GM19238 (cell line): ENCODE measurements at regions not wholly inside any gene's neighbourhood (a gene's known extent, or its start where the extent isn't known, plus 50 kb on each side); places are given as distances from the start of the nearest gene placed in this dataset.
"Not testable (repeated sequence)": the region's sequence is repeated elsewhere in the genome, so short reads cannot be mapped to it uniquely, and the experiment has no call there.

ENCODE experiments used
- DNase-seq: peaks from one replicate; pipeline ENCODE4 v3.0.0; 2011; ENCODE audit warnings: low spot score; ENCODE audit not compliant: insufficient read length

DNA sequence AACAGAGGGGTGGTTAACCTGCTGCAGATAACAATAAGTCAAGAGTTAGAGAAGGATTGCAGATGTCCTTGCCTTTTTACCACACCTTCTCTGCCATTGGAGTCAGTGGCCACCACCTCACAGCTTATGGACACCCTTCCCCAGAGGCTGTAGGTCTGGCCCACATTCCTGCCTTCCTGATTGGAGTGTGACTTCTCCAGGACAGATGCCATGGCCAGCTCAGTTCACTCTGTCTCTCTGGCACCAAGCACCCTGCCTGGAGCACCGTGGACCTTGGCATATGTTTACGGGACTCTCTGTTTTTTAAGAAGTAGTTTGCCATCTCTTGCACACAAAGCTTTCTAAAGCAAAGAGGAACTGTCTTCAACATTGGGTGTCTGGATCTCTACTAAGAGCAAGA, 323.8 kb downstream of the BCL2L11 start:
- DNase-seq = not testable (repeated sequence)

DNA sequence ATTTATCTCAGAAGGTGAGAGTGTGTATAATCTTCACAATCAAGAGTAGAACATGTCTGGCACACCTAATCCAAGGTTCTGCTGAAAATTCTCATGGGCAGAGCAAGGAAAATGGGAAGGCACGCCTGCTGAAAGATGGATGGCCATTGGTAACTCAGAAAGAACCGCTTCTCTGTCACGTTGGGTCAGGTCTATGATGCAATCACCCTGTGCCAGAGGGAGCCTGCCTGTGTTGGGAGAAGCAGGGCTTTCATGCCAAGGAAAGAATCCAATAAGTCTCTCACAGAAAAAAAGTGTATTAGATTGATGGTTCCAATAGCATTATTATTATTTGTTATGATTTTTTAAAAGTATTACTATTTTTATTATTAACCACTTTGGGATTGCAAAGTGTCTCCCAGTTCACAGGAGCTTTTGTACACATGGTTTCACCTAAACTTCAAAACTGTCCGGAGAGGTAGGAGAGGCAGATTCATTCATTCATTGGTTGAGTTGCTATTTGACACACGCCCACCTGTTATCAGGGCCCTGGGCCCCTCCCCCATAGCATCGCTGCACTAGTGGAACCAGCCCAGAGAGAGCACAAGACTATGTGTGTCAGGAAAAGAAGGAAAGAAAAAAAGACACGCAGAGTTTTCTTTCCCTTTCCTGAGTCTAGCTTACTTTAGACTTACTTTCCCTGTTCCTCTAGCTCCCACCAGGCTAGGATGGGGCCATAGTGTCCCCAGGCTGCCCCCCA, 324.6 kb downstream of the BCL2L11 start:
- not testable (repeated sequence) for DNase-seq

DNA sequence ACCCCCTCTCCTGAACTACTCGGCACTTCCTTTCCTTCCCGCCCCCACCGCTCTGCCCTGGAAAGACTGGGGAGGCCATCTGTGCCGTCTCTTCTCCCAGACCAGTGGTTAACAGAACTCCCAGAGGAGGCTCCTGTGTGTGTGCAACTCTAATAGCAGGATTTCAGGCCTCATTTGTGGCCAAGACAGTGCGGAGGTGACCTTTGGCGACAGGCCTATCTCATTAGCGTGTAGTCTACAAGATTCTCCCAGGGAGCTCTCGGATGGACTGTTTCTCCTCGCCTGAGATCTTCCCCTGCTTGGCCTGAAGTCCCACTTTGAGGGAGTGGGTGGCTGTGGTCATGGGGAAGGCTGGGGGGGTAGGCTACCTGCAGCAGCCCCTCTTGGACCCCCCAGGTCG, 325.2 kb downstream of the BCL2L11 start:
- not testable (repeated sequence) for DNase-seq

DNA sequence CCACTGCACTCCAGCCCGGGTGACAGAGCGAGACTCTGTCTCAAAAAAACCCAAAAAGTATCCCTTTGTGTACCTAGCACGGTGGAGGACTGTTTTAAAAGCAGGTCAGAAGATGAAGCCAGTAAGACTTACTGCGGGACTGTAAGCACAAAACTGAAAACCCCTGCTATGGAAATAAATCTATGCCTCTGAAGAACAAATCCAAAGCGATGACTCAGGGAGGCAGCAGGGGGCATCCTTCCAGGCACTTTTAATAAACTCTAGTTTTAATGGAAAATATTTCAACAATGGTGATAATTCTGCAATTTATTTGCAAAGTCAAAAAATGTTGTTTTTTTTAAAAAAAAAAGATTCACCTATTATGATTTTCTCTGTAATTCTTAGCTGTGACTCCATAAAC, 326.8 kb downstream of the BCL2L11 start:
- not testable (repeated sequence) for DNase-seq

DNA sequence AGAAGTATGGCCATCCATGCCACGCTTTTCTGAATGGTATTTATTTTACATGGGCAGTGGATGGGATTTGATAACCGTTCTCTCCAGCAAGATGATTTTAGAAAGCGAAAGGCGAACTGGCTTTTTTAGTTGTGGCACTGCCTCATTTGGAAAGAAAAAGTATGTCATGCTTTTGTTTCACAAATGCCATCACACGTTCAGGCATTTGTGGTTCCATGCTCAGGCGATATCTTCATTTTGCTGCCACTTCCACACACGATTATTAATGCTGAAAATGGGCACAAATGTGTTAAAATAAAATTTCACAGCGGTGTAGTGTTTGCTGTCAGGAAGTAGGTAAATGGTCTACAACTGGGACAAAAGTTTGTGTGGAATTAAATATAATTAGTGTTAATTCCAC, 328.1 kb downstream of the BCL2L11 start:
- DNase-seq = not testable (repeated sequence)

DNA sequence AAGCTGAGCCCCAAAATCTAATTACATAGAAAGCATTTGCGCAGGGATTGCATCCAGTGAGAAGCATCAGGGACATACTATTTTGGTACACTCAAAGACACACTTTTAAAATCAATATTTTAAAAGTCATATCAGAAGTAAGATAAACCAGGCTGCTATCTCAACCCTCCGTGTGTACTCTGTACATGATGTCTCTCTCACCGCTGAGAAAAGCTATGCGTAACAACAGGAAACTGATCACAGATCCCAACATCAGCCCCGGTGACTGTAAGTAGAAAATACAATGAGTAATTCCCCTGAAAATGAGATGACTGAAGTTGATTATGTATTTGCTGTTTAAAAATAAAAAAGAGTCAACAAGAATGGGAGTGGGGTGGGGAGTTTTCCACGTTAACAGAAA, 329.8 kb downstream of the BCL2L11 start:
- DNase-seq = not testable (repeated sequence)

DNA sequence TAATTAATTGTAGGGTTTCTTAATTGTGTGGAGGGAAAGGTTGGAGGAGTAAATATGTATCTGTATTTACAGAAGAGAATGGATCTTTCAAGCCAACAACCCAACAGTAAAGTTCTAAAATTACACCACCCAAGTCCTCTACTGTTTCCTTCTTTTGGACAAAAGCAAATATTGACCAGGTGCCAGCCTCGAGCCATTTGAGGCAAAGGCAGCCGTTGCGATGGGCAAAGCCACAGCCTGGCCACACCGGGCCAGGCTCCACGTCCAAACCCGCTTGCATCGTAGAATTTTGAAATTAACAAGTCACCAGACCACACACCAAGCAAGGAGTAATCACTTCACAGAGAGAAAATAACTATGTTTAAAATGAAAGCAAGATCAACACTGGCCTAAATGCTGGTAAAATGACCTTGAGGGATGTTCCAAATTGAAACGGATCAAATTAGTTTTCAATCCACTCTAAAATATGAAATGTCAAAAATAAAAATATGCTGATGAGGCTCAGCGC, 331.0 kb downstream of the BCL2L11 start:
- not testable (repeated sequence) for DNase-seq

DNA sequence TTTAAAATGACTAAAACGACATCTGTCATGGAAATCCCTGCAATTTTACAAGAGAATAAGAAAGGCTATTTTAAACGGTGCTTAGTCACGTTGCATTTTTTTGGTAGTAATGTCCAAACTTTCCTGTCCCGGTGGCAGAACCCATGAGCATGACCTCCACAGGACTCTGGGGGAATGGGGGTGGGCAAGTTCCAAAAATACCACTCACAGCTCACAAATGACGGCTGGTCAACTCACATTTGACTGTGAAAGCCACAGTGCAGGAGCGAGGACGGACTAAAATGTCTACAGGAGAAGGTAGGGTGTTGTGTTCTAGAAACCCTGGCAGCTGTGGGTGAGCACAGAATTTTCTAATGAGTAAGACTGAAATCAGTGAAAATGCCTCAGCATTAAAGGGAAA, 331.5 kb downstream of the BCL2L11 start:
- not testable (repeated sequence) for DNase-seq

DNA sequence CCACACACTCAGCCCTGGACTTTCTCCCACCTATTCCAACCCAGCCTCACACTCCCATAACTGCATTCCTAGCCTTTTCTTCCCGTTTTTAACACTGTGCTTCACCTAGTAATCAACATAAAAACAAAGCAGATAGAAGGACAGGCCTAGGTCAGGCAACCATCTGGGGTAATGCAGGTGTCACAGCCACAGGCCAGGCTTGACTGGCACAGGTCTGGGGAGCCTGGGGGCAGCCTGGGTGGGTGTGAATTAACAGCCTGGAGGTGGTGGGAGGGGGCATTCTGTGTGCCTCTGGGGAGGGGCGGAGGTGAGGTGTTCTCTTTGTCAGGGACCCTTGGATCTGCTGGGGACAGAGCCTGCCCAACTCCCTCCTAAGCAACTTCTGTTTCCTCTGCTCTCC, 332.6 kb downstream of the BCL2L11 start:
- not testable (repeated sequence) for DNase-seq

DNA sequence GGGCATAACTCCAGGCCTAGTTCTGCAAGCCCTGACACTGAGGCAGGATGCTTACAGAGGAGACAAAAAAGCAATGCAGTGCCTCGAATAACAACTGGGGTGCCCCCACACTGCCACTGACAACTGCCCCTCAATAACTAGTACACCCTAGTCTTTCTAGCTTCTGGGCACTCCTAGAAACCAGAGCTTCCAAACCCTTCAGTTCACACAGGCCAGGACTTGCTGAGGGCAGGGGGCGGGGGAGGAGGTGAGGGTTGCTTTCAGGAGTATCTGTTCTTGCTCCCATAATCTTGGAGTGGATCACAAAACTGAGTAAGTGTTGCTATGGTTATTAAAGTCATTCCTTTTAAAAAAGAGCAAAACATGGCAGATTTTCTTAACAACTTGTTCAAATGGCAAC, 333.1 kb downstream of the BCL2L11 start:
- DNase-seq = not testable (repeated sequence)

DNA sequence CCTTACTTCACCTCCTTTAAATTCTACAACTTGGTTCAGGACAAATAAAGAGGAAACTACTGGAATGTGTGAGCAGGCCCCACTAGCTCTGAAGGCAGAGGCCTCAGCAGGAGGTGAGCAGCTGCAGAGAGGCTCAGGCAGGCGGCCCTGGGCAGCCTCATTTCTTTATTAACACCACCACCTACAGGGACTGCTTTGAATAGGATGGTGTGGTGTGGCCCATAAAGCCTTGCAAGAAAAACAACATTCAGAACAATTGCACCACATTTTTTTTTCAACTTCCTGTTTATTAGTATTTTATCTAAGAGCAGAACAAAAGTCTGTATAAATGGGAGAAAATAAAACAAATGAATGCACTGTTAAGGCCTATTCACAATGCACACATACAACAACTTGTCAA, 333.7 kb downstream of the BCL2L11 start:
- not testable (repeated sequence) for DNase-seq

DNA sequence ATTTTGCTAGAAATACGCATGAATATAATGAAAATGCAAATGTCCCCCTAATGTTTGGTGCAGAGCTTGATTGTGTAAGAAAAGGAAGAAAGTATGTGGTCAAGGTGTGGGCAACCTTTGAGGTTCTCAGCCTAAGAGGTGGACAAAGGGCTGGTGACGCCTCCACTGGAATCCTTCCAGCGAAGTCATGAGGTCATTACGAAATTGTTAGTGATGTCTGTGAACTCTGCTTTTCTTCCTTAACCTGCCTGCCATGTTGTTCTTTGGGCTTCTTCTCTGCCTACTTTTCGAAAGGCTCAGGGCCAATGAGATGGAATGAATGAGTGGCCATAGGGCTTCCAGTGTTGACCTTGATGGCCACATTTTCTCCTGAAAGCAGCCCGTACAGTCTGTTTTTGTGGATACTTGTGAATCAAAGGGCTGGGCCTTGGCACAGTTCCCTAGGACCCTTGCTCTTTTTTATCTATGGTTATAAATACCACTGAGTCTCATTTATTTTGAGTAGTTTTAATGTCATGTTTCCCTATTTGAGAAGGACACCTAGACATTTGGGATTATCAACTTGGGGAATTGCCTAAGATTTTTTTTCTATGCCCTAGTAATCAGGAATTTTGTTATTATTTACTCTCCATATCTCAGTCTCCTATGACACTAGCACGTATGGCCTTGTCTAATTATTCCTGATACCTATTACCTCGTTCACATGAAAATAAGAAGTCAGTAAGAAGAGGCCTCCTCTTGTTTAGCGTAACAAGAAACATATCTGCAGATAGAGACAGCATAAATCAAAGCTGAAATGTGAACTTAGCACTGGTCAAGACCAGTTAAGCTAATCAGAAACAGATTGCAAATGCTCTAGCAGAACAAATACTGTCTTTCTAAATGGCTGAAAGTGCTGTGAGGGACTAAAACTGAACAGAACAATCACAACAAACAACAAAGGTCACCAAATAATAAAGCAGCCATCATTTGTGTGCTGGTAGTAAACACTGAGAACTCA, 334.6 kb downstream of the BCL2L11 start:
- DNase-seq = not testable (repeated sequence)

DNA sequence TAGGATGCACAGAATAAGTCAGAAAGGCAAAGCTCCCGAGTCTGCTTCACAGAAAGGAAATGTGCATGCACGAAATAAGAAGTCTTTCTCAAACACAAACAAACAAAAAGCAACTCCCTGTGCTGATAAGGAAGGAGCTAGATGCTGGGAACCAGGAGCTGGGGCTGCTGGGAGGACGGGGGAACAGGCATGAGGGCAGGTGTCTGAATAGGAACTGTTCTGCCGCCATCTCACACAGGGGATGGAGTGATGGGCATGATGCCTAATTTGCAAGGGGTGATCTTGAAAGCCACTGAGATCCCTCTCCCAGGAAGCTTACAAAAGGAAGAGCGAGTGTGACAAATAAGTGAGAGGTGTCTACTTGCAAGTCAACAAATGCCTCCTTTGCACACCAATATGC, 336.5 kb downstream of the BCL2L11 start:
- DNase-seq = not testable (repeated sequence)

DNA sequence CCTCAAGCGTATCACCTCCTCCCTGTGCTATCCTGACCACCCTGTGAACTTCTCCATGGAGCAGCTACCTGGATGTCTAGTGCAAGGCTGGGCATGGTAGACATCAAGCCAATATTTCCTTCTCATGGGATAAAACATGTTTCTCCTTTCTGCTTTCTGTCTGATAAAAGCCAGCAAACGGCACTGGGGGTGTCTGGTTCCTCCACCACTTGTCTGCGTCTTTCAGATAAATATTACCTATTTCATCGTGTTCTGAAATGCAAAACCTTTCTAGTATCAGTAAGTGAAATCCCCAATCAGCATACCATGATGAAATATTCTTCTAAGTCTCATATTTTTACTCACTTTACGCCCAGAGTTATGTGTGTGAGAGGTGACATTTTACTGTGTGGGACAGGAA, 340.2 kb downstream of the BCL2L11 start:
- DNase-seq = not testable (repeated sequence)

DNA sequence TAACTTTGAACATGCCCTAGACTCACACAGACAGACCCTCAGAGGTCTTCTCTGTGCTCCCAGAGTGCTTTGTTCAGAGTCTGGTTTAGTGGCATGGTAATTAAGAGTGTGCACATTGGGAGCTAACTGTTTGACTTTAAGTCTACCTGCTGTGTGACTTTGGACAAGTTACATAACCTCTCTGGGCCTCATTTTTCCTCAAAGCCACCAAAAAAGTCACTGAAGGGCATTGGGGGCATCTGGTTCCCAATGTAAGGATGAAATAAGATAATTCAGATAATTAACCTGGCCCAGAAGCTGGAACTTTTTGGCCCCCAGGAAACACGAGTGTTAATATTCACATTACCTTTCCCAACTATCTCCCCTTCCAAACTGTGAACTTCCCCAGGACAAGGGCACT, 341.1 kb downstream of the BCL2L11 start:
- DNase-seq = not testable (repeated sequence)

DNA sequence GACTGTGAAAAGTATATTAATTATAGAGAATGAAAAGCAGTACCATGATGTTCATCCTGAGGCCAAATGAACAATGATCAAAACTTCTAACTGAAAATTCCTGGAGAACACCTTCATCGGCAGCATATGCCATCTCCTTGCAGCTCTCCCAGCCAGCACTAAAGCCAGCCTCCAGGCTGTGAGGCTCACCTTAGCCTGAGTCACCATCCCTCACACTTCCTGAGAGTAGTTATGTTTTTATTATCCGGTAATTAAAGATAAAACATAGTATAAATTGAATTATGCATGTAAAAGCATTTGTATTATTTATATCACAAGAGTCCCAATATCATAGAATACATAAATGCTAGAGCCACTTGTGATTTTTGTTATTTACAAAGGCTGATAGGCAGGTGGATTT, 341.9 kb downstream of the BCL2L11 start:
- not testable (repeated sequence) for DNase-seq

DNA sequence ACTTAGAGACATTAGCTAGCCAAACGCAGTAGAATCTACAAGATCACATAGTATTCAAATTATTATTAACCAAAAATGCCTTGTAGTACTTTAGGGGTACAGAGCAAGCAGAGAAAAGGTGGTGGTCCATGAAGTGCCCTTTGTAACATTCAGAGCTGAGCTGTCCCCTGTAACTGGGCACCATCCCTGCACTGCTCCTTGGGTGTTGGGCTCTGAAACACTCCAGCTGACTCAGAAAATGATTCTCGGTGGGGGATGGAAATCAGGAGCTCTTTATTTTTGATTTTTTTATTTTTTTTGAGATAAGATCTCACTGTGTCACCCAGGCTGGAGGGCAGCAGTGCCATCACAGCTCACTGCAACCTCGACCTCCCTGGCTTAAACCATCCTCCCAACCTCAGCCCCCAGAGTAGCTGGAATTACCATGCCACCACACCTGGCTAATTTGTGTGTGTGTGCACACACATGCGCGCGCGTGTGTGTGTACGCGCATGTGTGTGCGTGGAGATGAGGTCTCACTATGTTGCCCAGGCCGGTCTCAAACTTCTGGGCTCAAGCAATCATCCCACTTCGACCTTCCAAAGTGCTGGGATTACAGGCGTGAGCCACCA, 342.6 kb downstream of the BCL2L11 start:
- not testable (repeated sequence) for DNase-seq

DNA sequence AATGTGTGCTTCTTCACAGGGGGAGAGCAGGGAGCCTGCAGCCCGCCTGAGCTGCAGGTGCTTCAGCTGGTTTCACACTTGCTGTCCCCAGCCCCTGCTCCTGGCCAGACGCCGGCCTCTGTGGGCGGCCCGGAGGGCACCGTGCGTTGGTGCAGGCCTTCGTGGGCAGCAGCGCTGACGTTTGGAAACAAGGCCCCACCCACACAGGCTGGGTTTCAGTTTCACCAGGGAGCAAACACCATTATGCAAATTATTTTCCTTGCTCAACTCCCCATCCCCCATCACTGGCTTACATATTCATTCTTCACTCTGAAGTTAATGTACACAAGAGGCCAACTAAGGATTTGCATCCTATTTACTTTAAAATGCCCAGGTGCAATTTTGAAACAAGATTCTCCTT, 343.2 kb downstream of the BCL2L11 start:
- not testable (repeated sequence) for DNase-seq

DNA sequence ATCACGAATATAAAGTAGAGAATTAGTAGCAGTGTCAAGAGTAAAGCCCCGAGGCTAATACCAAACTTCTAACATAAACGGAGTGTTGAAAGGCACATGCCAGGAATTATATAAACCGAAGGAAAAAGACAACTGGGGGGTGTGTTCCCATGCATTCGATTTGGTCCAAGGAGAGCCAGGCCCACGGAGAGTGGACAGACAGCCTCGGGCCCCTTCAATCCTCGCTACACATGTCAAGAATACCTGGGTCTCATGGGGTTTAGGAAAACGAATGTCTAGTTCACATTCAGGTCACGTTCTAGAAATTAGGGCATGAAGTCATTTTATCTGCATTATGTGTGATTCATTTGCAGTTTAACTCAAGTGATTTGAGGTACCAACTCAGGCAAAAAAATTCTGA, 343.7 kb downstream of the BCL2L11 start:
- not testable (repeated sequence) for DNase-seq

DNA sequence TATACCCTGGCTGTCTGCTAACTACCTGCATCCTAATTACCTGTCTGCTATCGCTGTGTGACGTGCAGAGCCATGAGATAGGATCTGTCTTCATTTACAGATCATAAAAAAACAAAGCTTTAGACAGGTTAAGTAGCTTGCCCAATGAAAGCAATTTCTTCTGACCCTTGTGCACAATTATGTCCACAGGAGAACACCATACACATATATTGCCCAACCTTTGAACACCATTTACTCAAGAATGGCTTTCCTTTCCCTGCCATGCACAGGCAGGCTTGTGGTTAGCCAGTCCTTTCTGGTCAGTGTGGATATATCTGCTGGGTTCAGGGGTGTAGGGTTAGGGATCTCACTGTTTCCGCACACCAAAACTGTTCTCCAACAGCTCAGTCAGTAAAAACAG, 344.8 kb downstream of the BCL2L11 start:
- DNase-seq = not testable (repeated sequence)

DNA sequence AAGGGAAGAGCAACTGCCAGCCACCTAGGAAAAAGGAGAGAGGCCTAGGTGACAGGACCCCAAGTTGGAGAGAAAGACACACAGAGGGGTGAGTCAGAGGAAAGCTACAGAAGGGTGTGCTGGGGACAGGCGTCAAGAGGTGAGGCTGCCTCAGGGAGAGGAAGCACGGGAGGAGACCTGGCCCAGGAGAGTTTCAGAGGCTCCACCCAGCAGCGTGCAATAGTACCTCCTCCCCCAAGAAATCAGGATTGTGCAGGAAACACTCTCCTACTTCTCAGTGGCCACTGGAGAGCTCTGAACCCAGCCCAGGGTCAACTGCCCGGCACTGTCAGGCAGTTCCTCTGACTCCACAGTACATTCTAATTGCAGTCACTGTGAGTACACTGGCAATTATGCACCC, 346.0 kb downstream of the BCL2L11 start:
- not testable (repeated sequence) for DNase-seq
